Neural progenitor cell (in vitro differentiated cells): ENCODE measurements at regions not wholly inside any gene's neighbourhood (a gene's known extent, or its start where the extent isn't known, plus 50 kb on each side); places are given as distances from the start of the nearest gene placed in this dataset.

Experiments
- CTCF ChIP-seq: fragments of 200-600 bp; sonication (generic); IDR thresholded peaks from 2 replicates; pipeline ENCODE4 v1.5.1; 2017; ENCODE audit warnings: antibody characterized with exemption, mild to moderate bottlenecking
- EZH2 ChIP-seq: fragments of 200-600 bp; sonication (generic); IDR thresholded peaks from 2 replicates; pipeline ENCODE4 v1.6.1; 2017; ENCODE audit warnings: antibody characterized with exemption, mild to moderate bottlenecking, moderate library complexity
- EZH2phosphoT487 ChIP-seq: fragments of 200-600 bp; sonication (generic); IDR thresholded peaks from 2 replicates; pipeline ENCODE4 v1.6.1; 2017; ENCODE audit warnings: antibody characterized with exemption

GRCh38 chr2:19689646-19690168 is 212.1 kb downstream of the TTC32 start:
- no peak for TF ChIP-seq EZH2phosphoT487
- no peak for TF ChIP-seq CTCF
- TF ChIP-seq EZH2, result no peak
